Neural progenitor cell (in vitro differentiated cells): ENCODE measurements at regions not wholly inside any gene's neighbourhood (a gene's known extent, or its start where the extent isn't known, plus 50 kb on each side); places are given as distances from the start of the nearest gene placed in this dataset.

ENCODE experiments used
- EZH2 ChIP-seq: fragments of 200-600 bp; sonication (generic); IDR thresholded peaks from 2 replicates; pipeline ENCODE4 v1.6.1; 2017; ENCODE audit warnings: antibody characterized with exemption, mild to moderate bottlenecking, moderate library complexity
- TF ChIP-seq, protein P1 (sequence below): fragments of 200-600 bp; sonication (generic); IDR thresholded peaks from 2 replicates; pipeline ENCODE4 v1.5.1; 2017; ENCODE audit warnings: antibody characterized with exemption, mild to moderate bottlenecking

DNA sequence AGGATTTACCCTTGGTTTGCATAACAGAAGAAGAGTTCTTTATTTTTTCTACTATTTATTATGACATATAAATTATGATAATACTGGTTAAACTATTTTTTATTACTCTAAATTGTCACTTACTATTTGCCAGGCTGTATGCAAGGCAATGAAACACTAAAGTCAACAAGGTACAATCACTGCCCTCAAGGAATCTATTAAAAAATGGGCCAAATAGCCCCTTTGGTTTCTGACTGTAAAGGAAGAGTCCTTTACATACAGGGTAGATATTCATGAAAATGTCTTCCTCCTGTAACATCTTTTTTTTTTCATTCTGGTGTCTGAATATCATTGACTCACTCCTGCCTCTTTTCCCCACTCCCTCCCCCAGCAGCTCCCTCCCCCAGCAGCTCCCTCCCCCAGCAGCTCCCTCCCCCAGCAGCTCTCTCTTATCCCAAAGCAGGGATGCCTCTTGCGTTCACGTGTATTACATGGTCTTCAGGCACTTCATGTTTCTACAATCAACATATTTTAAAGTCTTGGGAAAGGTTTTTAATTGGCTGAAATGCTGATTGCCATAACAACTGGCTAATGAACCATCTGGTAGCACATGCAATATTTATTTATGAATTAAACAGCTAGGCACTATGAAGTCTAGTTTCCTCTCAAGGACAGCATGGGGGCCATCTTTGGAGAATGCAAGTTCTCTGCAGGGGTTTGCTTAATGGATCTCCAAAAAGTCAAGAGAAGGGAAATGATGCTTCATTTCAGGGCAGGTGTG lies 400.4 kb upstream of the PLXNA2 start:
- TF ChIP-seq, protein P1, sequence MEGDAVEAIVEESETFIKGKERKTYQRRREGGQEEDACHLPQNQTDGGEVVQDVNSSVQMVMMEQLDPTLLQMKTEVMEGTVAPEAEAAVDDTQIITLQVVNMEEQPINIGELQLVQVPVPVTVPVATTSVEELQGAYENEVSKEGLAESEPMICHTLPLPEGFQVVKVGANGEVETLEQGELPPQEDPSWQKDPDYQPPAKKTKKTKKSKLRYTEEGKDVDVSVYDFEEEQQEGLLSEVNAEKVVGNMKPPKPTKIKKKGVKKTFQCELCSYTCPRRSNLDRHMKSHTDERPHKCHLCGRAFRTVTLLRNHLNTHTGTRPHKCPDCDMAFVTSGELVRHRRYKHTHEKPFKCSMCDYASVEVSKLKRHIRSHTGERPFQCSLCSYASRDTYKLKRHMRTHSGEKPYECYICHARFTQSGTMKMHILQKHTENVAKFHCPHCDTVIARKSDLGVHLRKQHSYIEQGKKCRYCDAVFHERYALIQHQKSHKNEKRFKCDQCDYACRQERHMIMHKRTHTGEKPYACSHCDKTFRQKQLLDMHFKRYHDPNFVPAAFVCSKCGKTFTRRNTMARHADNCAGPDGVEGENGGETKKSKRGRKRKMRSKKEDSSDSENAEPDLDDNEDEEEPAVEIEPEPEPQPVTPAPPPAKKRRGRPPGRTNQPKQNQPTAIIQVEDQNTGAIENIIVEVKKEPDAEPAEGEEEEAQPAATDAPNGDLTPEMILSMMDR, result no peak
- TF ChIP-seq EZH2, result no peak
